ENCODE measurements at regions not wholly inside any gene's neighbourhood (a gene's known extent, or its start where the extent isn't known, plus 50 kb on each side); places are given as distances from the start of the nearest gene placed in this dataset.

- no peaks in the 10 kb centered on the region for H3K79me2 ChIP-seq (ENCODE audit: insufficient read depth, low read length)
- Mint-ChIP-seq H3K27ac (ENCODE audit: unreplicated experiment) (no peak overlapping the region), H3K36me3 (ENCODE audit: low read depth, unreplicated experiment) (no peaks in the 10 kb centered on the region), H3K9me3 (ENCODE audit: unreplicated experiment) (no peaks in the 10 kb centered on the region), H3K4me1 (ENCODE audit: low read depth, unreplicated experiment) (no peaks in the 10 kb centered on the region), H3K4me3 (ENCODE audit: unreplicated experiment) (no peak overlapping the region), H3K27me3 (ENCODE audit: low read depth, unreplicated experiment) (peaks cover 6% of the 10 kb centered on the region)
- no peak overlapping the region for H3K27ac ChIP-seq (ENCODE audit: low read depth, low read length)
- no peak for FAIRE-seq
- H3K9me3 ChIP-seq (ENCODE audit: insufficient read depth, low read depth, low read length), result no peaks in the 10 kb centered on the region
- H3K4me1 ChIP-seq (ENCODE audit: insufficient read depth, low read length), result no peaks in the 10 kb centered on the region
- no peaks in the 10 kb centered on the region for H3K36me3 ChIP-seq (ENCODE audit: insufficient read depth, low read length)
- H3K27me3 ChIP-seq (ENCODE audit: insufficient read depth, low read length), result no peaks in the 10 kb centered on the region
- H3K4me2 ChIP-seq (ENCODE audit: low read length), result no peak overlapping the region
- no peak for DNase-seq (ENCODE audit: low read depth)
- H4K20me1 ChIP-seq (ENCODE audit: insufficient read depth, low read length), result no peaks in the 10 kb centered on the region
- H3K4me3 ChIP-seq (ENCODE audit: insufficient read depth, low read depth, low read length), result no peak overlapping the region
- no peak overlapping the region for H2AFZ ChIP-seq (ENCODE audit: low read depth, low read length)
- no peak overlapping the region for H3K9ac ChIP-seq (ENCODE audit: low read length)
- TF ChIP-seq CTCF (IDR thresholded peaks at IDR 0.05; ENCODE audit: insufficient read depth, low read depth, low read length), result no peak
These were observed 252.5 kb upstream of the PLXNA2 start for GRCh38 chr1:208496467-208497371.

GRCh38 chr1:208497866-208498541, 253.8 kb upstream of the PLXNA2 start:
- FAIRE-seq (no peak), DNase-seq (ENCODE audit: low read depth) (no peak)
- no peak for TF ChIP-seq EZH2 (IDR thresholded peaks at IDR 0.05; ENCODE audit: insufficient read depth, low read length)
- no peak for TF ChIP-seq CTCF (IDR thresholded peaks at IDR 0.05; ENCODE audit: insufficient read depth, low read depth, low read length)
- no peaks in the 10 kb centered on the region for H3K36me3 Mint-ChIP-seq (ENCODE audit: low read depth, unreplicated experiment)
- Histone ChIP-seq H4K20me1 (ENCODE audit: insufficient read depth, low read length) (no peaks in the 10 kb centered on the region), H3K27me3 (ENCODE audit: insufficient read depth, low read length) (no peaks in the 10 kb centered on the region), H3K4me1 (ENCODE audit: insufficient read depth, low read length) (no peaks in the 10 kb centered on the region), H3K9me3 (ENCODE audit: insufficient read depth, low read depth, low read length) (no peaks in the 10 kb centered on the region), H3K36me3 (ENCODE audit: insufficient read depth, low read length) (no peaks in the 10 kb centered on the region), H2AFZ (ENCODE audit: low read depth, low read length) (no peak overlapping the region), H3K4me3 (ENCODE audit: insufficient read depth, low read depth, low read length) (no peak overlapping the region), H3K27ac (ENCODE audit: low read depth, low read length) (no peak overlapping the region), H3K9ac (ENCODE audit: low read length) (no peak overlapping the region), H3K4me2 (ENCODE audit: low read length) (no peak overlapping the region), H3K79me2 (ENCODE audit: insufficient read depth, low read length) (no peaks in the 10 kb centered on the region)
- H3K27ac Mint-ChIP-seq (ENCODE audit: unreplicated experiment), result no peak overlapping the region
- H3K9me3 Mint-ChIP-seq (ENCODE audit: unreplicated experiment), result no peaks in the 10 kb centered on the region
- H3K4me3 Mint-ChIP-seq (ENCODE audit: unreplicated experiment), result no peak overlapping the region
- no peaks in the 10 kb centered on the region for H3K4me1 Mint-ChIP-seq (ENCODE audit: low read depth, unreplicated experiment)
- H3K27me3 Mint-ChIP-seq (ENCODE audit: low read depth, unreplicated experiment), result peaks cover 6% of the 10 kb centered on the region

- Histone ChIP-seq H3K4me3 (ENCODE audit: insufficient read depth, low read depth, low read length) (no peak overlapping the region), H3K27me3 (ENCODE audit: insufficient read depth, low read length) (no peaks in the 10 kb centered on the region), H3K36me3 (ENCODE audit: insufficient read depth, low read length) (no peaks in the 10 kb centered on the region), H3K9ac (ENCODE audit: low read length) (no peak overlapping the region), H3K4me2 (ENCODE audit: low read length) (no peak overlapping the region), H3K79me2 (ENCODE audit: insufficient read depth, low read length) (no peaks in the 10 kb centered on the region), H4K20me1 (ENCODE audit: insufficient read depth, low read length) (no peaks in the 10 kb centered on the region), H2AFZ (ENCODE audit: low read depth, low read length) (no peak overlapping the region), H3K9me3 (ENCODE audit: insufficient read depth, low read depth, low read length) (no peaks in the 10 kb centered on the region), H3K27ac (ENCODE audit: low read depth, low read length) (no peak overlapping the region), H3K4me1 (ENCODE audit: insufficient read depth, low read length) (no peaks in the 10 kb centered on the region)
- Mint-ChIP-seq H3K9me3 (ENCODE audit: unreplicated experiment) (no peaks in the 10 kb centered on the region), H3K27me3 (ENCODE audit: low read depth, unreplicated experiment) (peaks cover 10% of the 10 kb centered on the region), H3K27ac (ENCODE audit: unreplicated experiment) (no peak overlapping the region), H3K36me3 (ENCODE audit: low read depth, unreplicated experiment) (no peaks in the 10 kb centered on the region), H3K4me1 (ENCODE audit: low read depth, unreplicated experiment) (no peaks in the 10 kb centered on the region), H3K4me3 (ENCODE audit: unreplicated experiment) (no peak overlapping the region)
- no peak for TF ChIP-seq CTCF (IDR thresholded peaks at IDR 0.05; ENCODE audit: insufficient read depth, low read depth, low read length)
- no peak for TF ChIP-seq EZH2 (IDR thresholded peaks at IDR 0.05; ENCODE audit: insufficient read depth, low read length)
- no peak for FAIRE-seq
- no peak for DNase-seq (ENCODE audit: low read depth)
These were observed 254.8 kb upstream of the PLXNA2 start for GRCh38 chr1:208499026-208499425.
